Kidney epithelial cell (primary cell): ENCODE measurements at regions not wholly inside any gene's neighbourhood (a gene's known extent, or its start where the extent isn't known, plus 50 kb on each side); places are given as distances from the start of the nearest gene placed in this dataset.

Experiments
- DNase-seq: peaks from one replicate; pipeline ENCODE4 v3.0.0-alpha.2; 2010; ENCODE audit warnings: low read depth
- H3K27me3 ChIP-seq: 2 replicates; pipeline ENCODE4 v1.6.0; 2011; ENCODE audit warnings: low read length; ENCODE audit not compliant: control insufficient read depth, insufficient read depth
- H3K36me3 ChIP-seq: 2 replicates; pipeline ENCODE4 v1.5.1; 2011; ENCODE audit warnings: low read length; ENCODE audit not compliant: control insufficient read depth, insufficient read depth
- H3K4me3 ChIP-seq: 2 replicates; pipeline ENCODE4 v1.5.1; 2011; ENCODE audit warnings: low read depth, mild to moderate bottlenecking, control low read depth, low read length
- CTCF ChIP-seq: IDR thresholded peaks from 2 replicates; pipeline ENCODE4 v1.5.1; 2011; ENCODE audit warnings: mild to moderate bottlenecking, moderate library complexity, low read length, control low read depth, inconsistent platforms; ENCODE audit not compliant: insufficient read depth, poor library complexity, severe bottlenecking

- TF ChIP-seq CTCF = no peak
- no peak overlapping the region for H3K4me3 ChIP-seq
- no peaks in the 10 kb centered on the region for H3K36me3 ChIP-seq
- peaks cover 2% of the 10 kb centered on the region for H3K27me3 ChIP-seq
- no peak for DNase-seq
These were observed 290.2 kb upstream of the USP24 start for GRCh38 chr1:55505326-55505725.

- no peak for DNase-seq
- no peak for TF ChIP-seq CTCF
- Histone ChIP-seq H3K4me3 (no peak overlapping the region), H3K27me3 (peaks cover 2% of the 10 kb centered on the region), H3K36me3 (no peaks in the 10 kb centered on the region)
These were observed 289.2 kb upstream of the USP24 start for GRCh38 chr1:55504306-55504731.

GRCh38 chr1:55503663-55504305, 288.6 kb upstream of the USP24 start:
- TF ChIP-seq CTCF = no peak
- H3K36me3 ChIP-seq = no peaks in the 10 kb centered on the region
- no peak for DNase-seq
- no peak overlapping the region for H3K4me3 ChIP-seq
- peaks cover 2% of the 10 kb centered on the region for H3K27me3 ChIP-seq

GRCh38 chr1:55500601-55501000, 285.4 kb upstream of the USP24 start:
- Histone ChIP-seq H3K36me3 (no peaks in the 10 kb centered on the region), H3K4me3 (no peak overlapping the region), H3K27me3 (no peaks in the 10 kb centered on the region)
- TF ChIP-seq CTCF = no peak
- DNase-seq = no peak

- no peaks in the 10 kb centered on the region for H3K36me3 ChIP-seq
- no peak overlapping the region for H3K4me3 ChIP-seq
- no peak for TF ChIP-seq CTCF
- DNase-seq = no peak
- H3K27me3 ChIP-seq = no peaks in the 10 kb centered on the region
These were observed 275.4 kb upstream of the USP24 start for GRCh38 chr1:55490547-55490946.

- Histone ChIP-seq H3K27me3 (no peaks in the 10 kb centered on the region), H3K4me3 (no peak overlapping the region), H3K36me3 (no peaks in the 10 kb centered on the region)
- DNase-seq = no peak
- no peak for TF ChIP-seq CTCF
These were observed 269.0 kb upstream of the USP24 start for GRCh38 chr1:55484173-55484572.
